ENCODE measurements at regions not wholly inside any gene's neighbourhood (a gene's known extent, or its start where the extent isn't known, plus 50 kb on each side); places are given as distances from the start of the nearest gene placed in this dataset.

- H3K9me3 Mint-ChIP-seq: no peaks in the 10 kb centered on the region
- H3K4me3 Mint-ChIP-seq: no peak overlapping the region
- TF ChIP-seq CTCF (IDR thresholded peaks at IDR 0.05; ENCODE audit: unreplicated experiment in 3 of 3): no peak
- H3K27ac Mint-ChIP-seq: no peak overlapping the region
- no peaks in the 10 kb centered on the region for H3K27me3 Mint-ChIP-seq (ENCODE audit: low read depth)
- no peaks in the 10 kb centered on the region for H3K4me1 Mint-ChIP-seq
- H3K36me3 Mint-ChIP-seq (ENCODE audit: low read depth): no peaks in the 10 kb centered on the region
Measured at GRCh38 chr13:100933841-100934240, 259.2 kb upstream of the TMTC4 start.

GRCh38 chr13:100922599-100922998, 248.0 kb upstream of the TMTC4 start:
- TF ChIP-seq CTCF (IDR thresholded peaks at IDR 0.05; ENCODE audit: unreplicated experiment in 3 of 3): no peak
- Mint-ChIP-seq H3K27ac (no peak overlapping the region), H3K4me3 (no peak overlapping the region), H3K27me3 (ENCODE audit: low read depth) (no peaks in the 10 kb centered on the region), H3K9me3 (no peaks in the 10 kb centered on the region), H3K36me3 (ENCODE audit: low read depth) (no peaks in the 10 kb centered on the region), H3K4me1 (no peaks in the 10 kb centered on the region)

GRCh38 chr13:100921139-100921538, 246.5 kb upstream of the TMTC4 start:
- no peak for TF ChIP-seq CTCF (IDR thresholded peaks at IDR 0.05; ENCODE audit: unreplicated experiment in 3 of 3)
- Mint-ChIP-seq H3K36me3 (ENCODE audit: low read depth) (no peaks in the 10 kb centered on the region), H3K4me3 (no peak overlapping the region), H3K27ac (no peak overlapping the region), H3K27me3 (ENCODE audit: low read depth) (no peaks in the 10 kb centered on the region), H3K4me1 (no peaks in the 10 kb centered on the region), H3K9me3 (peaks cover 8% of the 10 kb centered on the region)

- Mint-ChIP-seq H3K27me3 (ENCODE audit: low read depth) (no peaks in the 10 kb centered on the region), H3K27ac (peak overlapping the region in 1 of 3 experiments; percentile 4), H3K4me1 (no peaks in the 10 kb centered on the region), H3K36me3 (ENCODE audit: low read depth) (no peaks in the 10 kb centered on the region), H3K9me3 (peaks cover 23% of the 10 kb centered on the region), H3K4me3 (no peak overlapping the region)
- no peak for TF ChIP-seq CTCF (IDR thresholded peaks at IDR 0.05; ENCODE audit: unreplicated experiment in 3 of 3)
Measured at GRCh38 chr13:100917011-100917410, 242.4 kb upstream of the TMTC4 start.

GRCh38 chr13:100913143-100913542, 238.5 kb upstream of the TMTC4 start:
- Mint-ChIP-seq H3K4me1 (no peaks in the 10 kb centered on the region), H3K9me3 (peaks cover 23% of the 10 kb centered on the region), H3K4me3 (no peak overlapping the region), H3K27ac (no peak overlapping the region), H3K36me3 (ENCODE audit: low read depth) (no peaks in the 10 kb centered on the region), H3K27me3 (ENCODE audit: low read depth) (no peaks in the 10 kb centered on the region)
- TF ChIP-seq CTCF (IDR thresholded peaks at IDR 0.05; ENCODE audit: unreplicated experiment in 3 of 3): no peak

- TF ChIP-seq CTCF (IDR thresholded peaks at IDR 0.05; ENCODE audit: unreplicated experiment in 3 of 3): no peak
- H3K9me3 Mint-ChIP-seq: no peaks in the 10 kb centered on the region
- no peak overlapping the region for H3K4me3 Mint-ChIP-seq
- no peak overlapping the region for H3K27ac Mint-ChIP-seq
- H3K4me1 Mint-ChIP-seq: no peaks in the 10 kb centered on the region
- H3K36me3 Mint-ChIP-seq (ENCODE audit: low read depth): no peaks in the 10 kb centered on the region
- peaks cover 4% of the 10 kb centered on the region for H3K27me3 Mint-ChIP-seq (ENCODE audit: low read depth)
Measured at GRCh38 chr13:100904293-100904976, 229.8 kb upstream of the TMTC4 start.

All from nephron (organoid).